ENCODE measurements at regions not wholly inside any gene's neighbourhood (a gene's known extent, or its start where the extent isn't known, plus 50 kb on each side); places are given as distances from the start of the nearest gene placed in this dataset.

- TF ChIP-seq CTCF (IDR thresholded peaks at IDR 0.05) (no peak), POLR2A (IDR thresholded peaks at IDR 0.05) (no peak)
Observed at GRCh38 chr6:23002044-23002619, 432.8 kb downstream of the HDGFL1 start.
